Kidney tubule cell (primary cell): ENCODE measurements at regions not wholly inside any gene's neighbourhood (a gene's known extent, or its start where the extent isn't known, plus 50 kb on each side); places are given as distances from the start of the nearest gene placed in this dataset.

Source experiments
- DNase-seq: peaks from one replicate; pipeline ENCODE4 v3.0.0-alpha.2; 2018; ENCODE audit warnings: low spot score

GRCh38 chr5:158553195-158553961 lies 546.3 kb downstream of the EBF1 start:
- no peak for DNase-seq

- DNase-seq, result no peak
Measured at GRCh38 chr5:158552241-158552640, 547.5 kb downstream of the EBF1 start.

- DNase-seq, result peak; percentile 29
Measured at GRCh38 chr5:158549311-158549710, 550.4 kb downstream of the EBF1 start.

GRCh38 chr5:158546748-158547147 lies 553.0 kb downstream of the EBF1 start:
- DNase-seq, result no peak

- no peak for DNase-seq
Measured at GRCh38 chr5:158545949-158546530, 553.7 kb downstream of the EBF1 start.

GRCh38 chr5:158544388-158545339 lies 555.1 kb downstream of the EBF1 start:
- no peak for DNase-seq

GRCh38 chr5:158543539-158544387 lies 556.0 kb downstream of the EBF1 start:
- DNase-seq, result peak; percentile 24

GRCh38 chr5:158541536-158542297 lies 558.0 kb downstream of the EBF1 start:
- DNase-seq, result no peak

GRCh38 chr5:158538506-158539074 lies 561.1 kb downstream of the EBF1 start:
- DNase-seq, result no peak

GRCh38 chr5:158537366-158537765 lies 562.4 kb downstream of the EBF1 start:
- no peak for DNase-seq

GRCh38 chr5:158534203-158534602 lies 565.5 kb downstream of the EBF1 start:
- DNase-seq, result no peak

GRCh38 chr5:158532739-158533138 lies 567.0 kb downstream of the EBF1 start:
- DNase-seq, result no peak

- no peak for DNase-seq
Measured at GRCh38 chr5:158531860-158532259, 567.9 kb downstream of the EBF1 start.

GRCh38 chr5:158530115-158530514 lies 569.6 kb downstream of the EBF1 start:
- no peak for DNase-seq

GRCh38 chr5:158529454-158529853 lies 570.3 kb downstream of the EBF1 start:
- no peak for DNase-seq

GRCh38 chr5:158525663-158526062 lies 574.1 kb downstream of the EBF1 start:
- DNase-seq, result no peak

GRCh38 chr5:158524070-158524469 lies 575.6 kb downstream of the EBF1 start:
- DNase-seq, result no peak

- DNase-seq, result no peak
Measured at GRCh38 chr5:158522776-158523175, 576.9 kb downstream of the EBF1 start.

GRCh38 chr5:158521995-158522394 lies 577.7 kb downstream of the EBF1 start:
- DNase-seq, result no peak

- no peak for DNase-seq
Measured at GRCh38 chr5:158519433-158520021, 580.2 kb downstream of the EBF1 start.
